OCI-LY3 (cell line): ENCODE measurements at regions not wholly inside any gene's neighbourhood (a gene's known extent, or its start where the extent isn't known, plus 50 kb on each side); places are given as distances from the start of the nearest gene placed in this dataset.

Experiments
- H2AFZ ChIP-seq: fragments of 200-600, 300-600 bp; shearing (Covaris generic); 2 replicates; pipeline ENCODE4 v1.6.0; 2014; ENCODE audit warnings: antibody characterized with exemption, low read depth, low read length
- H3K27ac ChIP-seq: fragments of 200-600, 300-600 bp; sonication (generic); 2 replicates; pipeline ENCODE4 v1.5.1; 2014; ENCODE audit warnings: mild to moderate bottlenecking, low read length, moderate library complexity, mixed read lengths
- H3K27me3 ChIP-seq: fragments of 200-600, 300-600 bp; sonication (generic); 2 replicates; pipeline ENCODE4 v1.6.1; 2014; ENCODE audit warnings: low read depth, low read length, mixed read lengths
- H3K36me3 ChIP-seq: fragments of 200-600, 300-600 bp; sonication (generic); replicated peaks from 2 replicates; pipeline ENCODE3; 2014; ENCODE audit warnings: low read depth, low read length, mixed read lengths
- H3K4me1 ChIP-seq: fragments of 300-600, 200-600 bp; sonication (generic); 2 replicates; pipeline ENCODE4 v1.6.1; 2014; ENCODE audit warnings: low read length, mixed read lengths
- H3K4me2 ChIP-seq: fragments of 200-600, 300-600 bp; sonication (generic); 2 replicates; pipeline ENCODE4 v1.6.1; 2014; ENCODE audit warnings: low read length, mixed read lengths
- H3K4me3 ChIP-seq: fragments of 300-600, 200-600 bp; sonication (generic); 2 replicates; pipeline ENCODE4 v1.5.1; 2014; ENCODE audit warnings: antibody characterized with exemption, mild to moderate bottlenecking, low read length, moderate library complexity
- H3K79me2 ChIP-seq: fragments of 300-600, 200-600 bp; shearing (Covaris generic); 2 replicates; pipeline ENCODE4 v1.6.1; 2014; ENCODE audit warnings: mild to moderate bottlenecking, low read length, mixed read lengths
- H3K9ac ChIP-seq: fragments of 300-600, 200-600 bp; shearing (Covaris generic); 2 replicates; pipeline ENCODE4 v1.6.0; 2014; ENCODE audit warnings: mild to moderate bottlenecking, low read length, moderate library complexity
- H3K9me3 ChIP-seq: fragments of 200-600, 300-600 bp; shearing (Covaris generic); 2 replicates; pipeline ENCODE4 v1.6.1; 2014; ENCODE audit warnings: low read length, mixed read lengths; ENCODE audit not compliant: insufficient read depth
- H4K20me1 ChIP-seq: fragments of 200-600, 300-600 bp; sonication (generic); 2 replicates; pipeline ENCODE4 v1.6.1; 2016; ENCODE audit warnings: low read length, mixed read lengths; ENCODE audit not compliant: insufficient read depth
- CTCF ChIP-seq: fragments of 200-600, 300-600 bp; sonication (generic); IDR thresholded peaks from 2 replicates; pipeline ENCODE4 v1.5.1; 2014; ENCODE audit warnings: antibody characterized with exemption, low read length, low read depth
- EZH2phosphoT487 ChIP-seq: fragments of 200-600 bp; shearing (Covaris generic); IDR thresholded peaks from 2 replicates; pipeline ENCODE4 v1.6.1; 2018; ENCODE audit warnings: antibody characterized with exemption, mixed run types, low read depth

- no peaks in the 10 kb centered on the region for H4K20me1 ChIP-seq
- no peaks in the 10 kb centered on the region for H3K36me3 ChIP-seq
- no peak overlapping the region for H3K27ac ChIP-seq
- no peaks in the 10 kb centered on the region for H3K9me3 ChIP-seq
- H3K27me3 ChIP-seq = no peaks in the 10 kb centered on the region
- TF ChIP-seq CTCF (no peak), EZH2phosphoT487 (no peak)
- H3K4me1 ChIP-seq = no peaks in the 10 kb centered on the region
- no peak overlapping the region for H2AFZ ChIP-seq
- no peaks in the 10 kb centered on the region for H3K79me2 ChIP-seq
- no peak overlapping the region for H3K4me3 ChIP-seq
- H3K4me2 ChIP-seq = no peak overlapping the region
- no peak overlapping the region for H3K9ac ChIP-seq
Observed at GRCh38 chr5:74275171-74275992, 365.1 kb downstream of the ENC1 start.

- no peaks in the 10 kb centered on the region for H3K79me2 ChIP-seq
Observed at GRCh38 chr5:74274326-74274725, 366.2 kb downstream of the ENC1 start.

GRCh38 chr5:74272831-74273451 lies 367.6 kb downstream of the ENC1 start:
- no peak overlapping the region for H3K27ac ChIP-seq
- H3K36me3 ChIP-seq = no peaks in the 10 kb centered on the region
- H3K9ac ChIP-seq = no peak overlapping the region
- H3K9me3 ChIP-seq = no peaks in the 10 kb centered on the region
- no peaks in the 10 kb centered on the region for H4K20me1 ChIP-seq
- H3K4me2 ChIP-seq = no peak overlapping the region
- H2AFZ ChIP-seq = no peak overlapping the region
- H3K4me3 ChIP-seq = no peak overlapping the region
- no peaks in the 10 kb centered on the region for H3K27me3 ChIP-seq
- H3K4me1 ChIP-seq = no peaks in the 10 kb centered on the region
- no peaks in the 10 kb centered on the region for H3K79me2 ChIP-seq
- no peak for TF ChIP-seq EZH2phosphoT487
- TF ChIP-seq CTCF = no peak

More at GRCh38 chr5:74274326-74274725, 366.2 kb downstream of the ENC1 start:
- no peak overlapping the region for H3K27ac ChIP-seq
- no peak overlapping the region for H3K4me3 ChIP-seq
- no peaks in the 10 kb centered on the region for H3K4me1 ChIP-seq
- no peak overlapping the region for H2AFZ ChIP-seq
- no peaks in the 10 kb centered on the region for H3K9me3 ChIP-seq
- H3K27me3 ChIP-seq = no peaks in the 10 kb centered on the region
- no peaks in the 10 kb centered on the region for H3K36me3 ChIP-seq
- no peaks in the 10 kb centered on the region for H4K20me1 ChIP-seq
- H3K9ac ChIP-seq = no peak overlapping the region
- no peak for TF ChIP-seq CTCF
- TF ChIP-seq EZH2phosphoT487 = no peak
- H3K4me2 ChIP-seq = no peak overlapping the region

- TF ChIP-seq EZH2phosphoT487 (no peak), CTCF (no peak)
Observed at GRCh38 chr5:74272024-74272775, 368.3 kb downstream of the ENC1 start.

More at GRCh38 chr5:74272024-74272775, 368.3 kb downstream of the ENC1 start:
- Histone ChIP-seq H3K4me3 (no peak overlapping the region), H3K4me2 (no peak overlapping the region), H2AFZ (no peak overlapping the region), H3K27me3 (no peaks in the 10 kb centered on the region), H3K27ac (no peak overlapping the region), H3K79me2 (no peaks in the 10 kb centered on the region), H3K36me3 (no peaks in the 10 kb centered on the region), H4K20me1 (no peaks in the 10 kb centered on the region), H3K9ac (no peak overlapping the region), H3K4me1 (no peaks in the 10 kb centered on the region), H3K9me3 (no peaks in the 10 kb centered on the region)
